HepG2 (cell line): ENCODE measurements at regions not wholly inside any gene's neighbourhood (a gene's known extent, or its start where the extent isn't known, plus 50 kb on each side); places are given as distances from the start of the nearest gene placed in this dataset.

Experiments
- ATAC-seq: fragments of 200-7000 bp; cut with Tn5 transposase; 3 replicates; pipeline ENCODE4 v1.9.1; 2020; ENCODE audit warnings: mild to moderate bottlenecking, moderate library complexity
- BruUV-seq: library from RNA; stranded (reverse); fragments of 400-500 nt; replicated peaks from 2 replicates; lab custom pipeline; 2021; lab: Mats Ljungman, UMichigan
- CTCF ChIA-PET: fragments of 300-600 bp; formaldehyde crosslinking; extraction: SDS; loops from one replicate; lab custom pipeline; 2021; ENCODE audit warnings: low total read pairs, inconsistent platforms, low intra/inter-chr PET ratio; lab: Yijun Ruan, JAX
- POLR2A ChIA-PET: fragments of 350-600 bp; sonication (Branson Sonifier 250); formaldehyde crosslinking; loops from one replicate; lab custom pipeline; 2020; ENCODE audit warnings: antibody characterized with exemption, inconsistent platforms; lab: Yijun Ruan, JAX
- DNase-seq: peaks from one replicate; pipeline ENCODE4 v3.0.0-alpha.2; 2015; ENCODE audit warnings: low spot score
- FAIRE-seq: peaks from 3 replicates; lab custom pipeline; 2011; peaks lifted over from hg19 to GRCh38; lab: Jason Lieb, UNC
- H2AFZ ChIP-seq: one replicate; pipeline ENCODE4 v1.6.1; 2011; ENCODE audit warnings: low read length, inconsistent platforms
- H3K27ac ChIP-seq: fragments of 300-600 bp; 3 replicates; pipeline ENCODE4 v1.8.0; 2011; ENCODE audit warnings: mixed run types, mild to moderate bottlenecking, mixed read lengths, low read length, inconsistent platforms; ENCODE audit not compliant: insufficient read depth; ENCODE audit errors: extremely low read length
- H3K27me3 ChIP-seq, 2 experiments: fragments of 200-600 bp in 1 of 2; 2 replicates in 1 of 2; 3 replicates in 1 of 2; pipeline versions ENCODE4 v1.6.0 to v1.8.0; 2011; ENCODE audit warnings: low read length in 2 of 2, mild to moderate bottlenecking in 2 of 2, moderate library complexity in 2 of 2, inconsistent platforms in 1 of 2; ENCODE audit not compliant: insufficient read depth in 2 of 2, control insufficient read depth in 1 of 2
- H3K36me3 ChIP-seq, 2 experiments: fragments of 200-600 bp in 1 of 2; replicated peaks in 1 of 2; 2 replicates in 1 of 2; 3 replicates in 1 of 2; pipeline versions ENCODE4 v1.5.1 to v1.8.0; 2011; ENCODE audit warnings: low read length in 2 of 2, inconsistent platforms in 1 of 2; ENCODE audit not compliant: insufficient read depth in 2 of 2, control insufficient read depth in 1 of 2
- H3K4me1 ChIP-seq: 2 replicates; pipeline ENCODE4 v1.5.1; 2012; ENCODE audit warnings: low read length, inconsistent platforms; ENCODE audit not compliant: insufficient read depth
- H3K4me2 ChIP-seq: 2 replicates; pipeline ENCODE4 v1.6.0; 2011; ENCODE audit warnings: low read depth, low read length, inconsistent platforms
- H3K4me3 ChIP-seq, 3 experiments: fragments of 200-600 bp in 1 of 3; sonication (generic), shearing (Covaris generic) in 1 of 3; replicated peaks in 1 of 3; 2 replicates each; pipeline ENCODE4 v1.5.1; 2011 to 2016; ENCODE audit warnings: low read length in 3 of 3, inconsistent platforms in 2 of 3, low read depth in 2 of 3, mild to moderate bottlenecking in 2 of 3, control low read depth in 1 of 3, mixed read lengths in 1 of 3; ENCODE audit not compliant: insufficient read depth in 1 of 3
- H3K79me2 ChIP-seq: one replicate; pipeline ENCODE4 v1.6.1; 2011; ENCODE audit warnings: low read length, inconsistent platforms; ENCODE audit not compliant: insufficient read depth
- H3K9ac ChIP-seq: 2 replicates; pipeline ENCODE4 v1.6.0; 2011; ENCODE audit warnings: mild to moderate bottlenecking, low read depth, low read length, inconsistent platforms; ENCODE audit not compliant: insufficient read depth
- H3K9me3 ChIP-seq: 2 replicates; pipeline ENCODE4 v1.5.1; 2012; ENCODE audit warnings: mild to moderate bottlenecking, low read length
- H4K20me1 ChIP-seq: 2 replicates; pipeline ENCODE4 v1.6.0; 2011; ENCODE audit warnings: inconsistent platforms, mild to moderate bottlenecking, low read length, moderate library complexity; ENCODE audit not compliant: insufficient read depth
- CBX2 ChIP-seq, 2 experiments: fragments of 200-600 bp in 1 of 2; sonication (generic); formaldehyde crosslinking in 1 of 2; IDR thresholded peaks; 2 replicates each; pipeline versions ENCODE4 v1.7.0 to v1.8.1; 2018 to 2022; ENCODE audit warnings: low read depth in 2 of 2, low read length in 1 of 2, mild to moderate bottlenecking in 1 of 2, missing genetic modification reagents in 1 of 2
- FLYWCH1 ChIP-seq: sonication (generic); formaldehyde crosslinking; IDR thresholded peaks from 2 replicates; pipeline ENCODE4 v1.8.1; 2023; ENCODE audit warnings: mild to moderate bottlenecking, missing genetic modification reagents
- FOSL1 ChIP-seq: sonication (generic); formaldehyde crosslinking; IDR thresholded peaks from 2 replicates; pipeline ENCODE4 v1.9.0; 2021; ENCODE audit warnings: missing genetic modification reagents, borderline replicate concordance
- HMGXB4 ChIP-seq, 2 experiments: sonication (generic) in 1 of 2; formaldehyde crosslinking in 1 of 2; IDR thresholded peaks; 2 replicates each; pipeline versions ENCODE4 v1.4.0 to v1.6.1; 2018 to 2020; ENCODE audit warnings: missing genetic modification reagents in 2 of 2, borderline replicate concordance in 1 of 2, low read depth in 1 of 2, mild to moderate bottlenecking in 1 of 2, missing biosample characterization in 1 of 2
- KAT7 ChIP-seq: IDR thresholded peaks from 2 replicates; pipeline ENCODE4 v1.6.1; 2018; ENCODE audit warnings: borderline replicate concordance, missing compliant biosample characterization
- KMT2A ChIP-seq: sonication (generic); formaldehyde crosslinking; IDR thresholded peaks from 2 replicates; pipeline ENCODE4 v1.4.0; 2020; ENCODE audit warnings: missing genetic modification reagents
- MZF1 ChIP-seq: sonication (generic); formaldehyde crosslinking; IDR thresholded peaks from 2 replicates; pipeline ENCODE4 v1.8.1; 2023; ENCODE audit warnings: mild to moderate bottlenecking, missing genetic modification reagents, borderline replicate concordance
- RORA ChIP-seq: sonication (generic); formaldehyde crosslinking; IDR thresholded peaks from 2 replicates; pipeline ENCODE4 v1.5.0; 2020; ENCODE audit warnings: mild to moderate bottlenecking, missing genetic modification reagents, moderate library complexity
- SALL2 ChIP-seq: sonication (generic); formaldehyde crosslinking; IDR thresholded peaks from 2 replicates; pipeline ENCODE4 v1.8.1; 2023; ENCODE audit warnings: mild to moderate bottlenecking, missing genetic modification reagents, inconsistent platforms
- SOX13 ChIP-seq, 3 experiments: fragments of 450-650 bp in 1 of 3; sonication (generic) in 1 of 3; formaldehyde crosslinking in 1 of 3; IDR thresholded peaks in 2 of 3; conservative IDR thresholded peaks in 1 of 3; 2 replicates each; pipeline versions ENCODE4 v1.5.0 to v1.6.1; 2016 to 2020; ENCODE audit warnings: antibody characterized with exemption in 1 of 3, mild to moderate bottlenecking in 1 of 3, missing compliant biosample characterization in 1 of 3, missing genetic modification reagents in 1 of 3, moderate library complexity in 1 of 3
- SRF ChIP-seq: IDR thresholded peaks from 2 replicates; pipeline ENCODE4 v1.6.1; 2011; ENCODE audit warnings: mild to moderate bottlenecking, low read depth, low read length, moderate library complexity
- ZBTB2 ChIP-seq: sonication (generic); formaldehyde crosslinking; IDR thresholded peaks from 2 replicates; pipeline ENCODE4 v1.8.0; 2022; ENCODE audit warnings: low read depth, missing genetic modification reagents
- ZNF3 ChIP-seq: IDR thresholded peaks from 2 replicates; pipeline ENCODE4 v1.7.0; 2017; ENCODE audit warnings: inconsistent platforms
- ZNF513 ChIP-seq: sonication (generic); formaldehyde crosslinking; conservative IDR thresholded peaks from 2 replicates; pipeline ENCODE4 v1.5.0; 2020; ENCODE audit warnings: missing genetic modification reagents
- ZNF598 ChIP-seq: sonication (generic); formaldehyde crosslinking; IDR thresholded peaks from 2 replicates; pipeline ENCODE4 v1.5.1; 2020; ENCODE audit warnings: mild to moderate bottlenecking, missing genetic modification reagents, borderline replicate concordance
- ZNF619 ChIP-seq: sonication (generic); formaldehyde crosslinking; IDR thresholded peaks from 2 replicates; pipeline ENCODE4 v1.4.0; 2020; ENCODE audit warnings: mild to moderate bottlenecking, missing genetic modification reagents
- ZNF672 ChIP-seq: sonication (generic); formaldehyde crosslinking; IDR thresholded peaks from 2 replicates; pipeline ENCODE4 v1.8.1; 2022; ENCODE audit warnings: missing genetic modification reagents
- ZNF749 ChIP-seq: sonication (generic); formaldehyde crosslinking; IDR thresholded peaks from 2 replicates; pipeline ENCODE4 v1.8.0; 2022; ENCODE audit warnings: mild to moderate bottlenecking, missing genetic modification reagents, moderate library complexity, borderline replicate concordance
- ZNF766 ChIP-seq: sonication (generic); formaldehyde crosslinking; IDR thresholded peaks from 2 replicates; pipeline ENCODE4 v1.5.0; 2020; ENCODE audit warnings: missing genetic modification reagents, borderline replicate concordance
- WGBS: methylation state at CpG from one replicate; pipeline ENCODE4 v1.1.6; 2017; ENCODE audit warnings: low lambda C conversion rate; 5-methylcytosine and 5-hydroxymethylcytosine counted together
- in situ Hi-C: cut with HindIII; loops from 2 replicates; pipeline ENCODE4 v1.10.0; 2017; ENCODE audit warnings: low pct_unique_long_range_greater_than_20kb; ENCODE audit not compliant: extremely low pct_ligation_motif_present
- intact Hi-C: fragments of 100-400 bp; cut with micrococcal nuclease; formaldehyde crosslinking; loops from one replicate; pipeline ENCODE4 v1.10.0; 2022; ENCODE audit not compliant: unreplicated experiment

- TF ChIP-seq FLYWCH1 (no peak), KMT2A (CRISPR knock-in tag) (no peak)
Observed at GRCh38 chr3:110741891-110742290, 329.7 kb upstream of the NECTIN3 start (continued).

DNA sequence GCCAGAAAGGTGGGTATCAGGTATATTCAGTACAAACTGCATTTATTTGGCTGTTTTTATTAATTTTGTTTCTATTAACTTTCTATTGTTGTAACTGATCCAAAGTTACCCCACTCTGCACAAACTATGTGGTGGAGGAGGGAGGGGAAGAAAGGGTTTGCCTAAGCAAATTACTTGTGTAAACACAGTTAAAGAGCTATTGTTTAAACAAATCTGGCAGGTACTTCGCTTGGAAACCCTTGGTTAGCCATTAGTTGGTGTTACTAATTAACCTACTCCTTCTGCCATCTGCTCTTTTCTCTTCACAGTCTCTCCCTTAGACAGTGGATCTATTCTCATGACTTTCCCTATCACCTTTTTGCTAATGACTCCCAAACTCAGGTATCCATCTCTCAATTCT is 328.4 kb upstream of the NECTIN3 start:
- H3K9me3 ChIP-seq, result no peaks in the 10 kb centered on the region
- H3K9ac ChIP-seq, result no peak overlapping the region
- 0% methylated on average over 1 of the region's 1 CpG for WGBS
- peak overlapping the region in 1 of 3 experiments; percentile 2; a peak in 1 of 6 replicates for H3K4me3 ChIP-seq
- ChIA-PET POLR2A (interaction anchor here (1.0 to 1.5 kb wide), 2 partner anchors 12 to 30 kb away, joined by 3 read pairs; no protein-coding TSS in a partner anchor), CTCF (no interaction called here)
- ATAC-seq, result peak; percentile 99
- no peaks in the 10 kb centered on the region for H3K79me2 ChIP-seq
- no peak overlapping the region for H3K27ac ChIP-seq
- H3K36me3 ChIP-seq, result no peaks in the 10 kb centered on the region
- peak; percentile 83 for DNase-seq
- FAIRE-seq, result peak; percentile 55
- no peaks in the 10 kb centered on the region for H4K20me1 ChIP-seq
- peaks cover 13% of the 10 kb centered on the region for H3K4me1 ChIP-seq
- peak overlapping the region; percentile 62 for H3K4me2 ChIP-seq
- in situ Hi-C loops (no loop called here), intact Hi-C loops (loop anchor here (10.0 kb wide), 1 partner anchor 202 kb away; no protein-coding TSS in a partner anchor)
- BruUV-seq, result no TSS peak
- no peak overlapping the region for H2AFZ ChIP-seq
- H3K27me3 ChIP-seq, result peaks cover 0 to 22% of the 10 kb centered on the region in 2 experiments; a peak in 2 of 5 replicates
- TF ChIP-seq ZBTB2 (CRISPR knock-in tag) (no peak), ZNF672 (no peak), CBX2 (IDR thresholded peaks at IDR 0.05; ENCODE audit: low read depth, low read length) (no peak), CBX2 (CRISPR knock-in tag; IDR thresholded peaks at IDR 0.05; ENCODE audit: low read depth) (no peak), FOSL1 (no peak), ZNF598 (CRISPR knock-in tag) (no peak), ZNF766 (CRISPR knock-in tag) (no peak), ZNF619 (CRISPR knock-in tag) (no peak), MZF1 (CRISPR knock-in tag) (no peak), RORA (CRISPR knock-in tag) (no peak), KAT7 (no peak), SALL2 (CRISPR knock-in tag) (no peak), SRF (no peak), ZNF3 (no peak), ZNF513 (CRISPR knock-in tag) (no peak), ZNF749 (CRISPR knock-in tag) (no peak), HMGXB4 (CRISPR knock-in tag; IDR thresholded peaks at IDR 0.05; ENCODE audit: borderline replicate concordance in 1 of 2, low read depth in 1 of 2) (no peak), SOX13 (IDR thresholded peaks at IDR 0.05) (peak; percentile 77), SOX13 (CRISPR knock-in tag; conservative IDR thresholded peaks at IDR 0.05 in 1 of 2, IDR thresholded peaks at IDR 0.05 in 1 of 2) (peak in 1 of 2 experiments; percentile 97; a peak in 2 of 4 replicates)
